Endothelial cell of umbilical vein (primary cell): ENCODE measurements at regions not wholly inside any gene's neighbourhood (a gene's known extent, or its start where the extent isn't known, plus 50 kb on each side); places are given as distances from the start of the nearest gene placed in this dataset.
"Not testable (repeated sequence)": the region's sequence is repeated elsewhere in the genome, so short reads cannot be mapped to it uniquely, and the experiment has no call there.

Source experiments
- BruUV-seq: library from RNA; stranded (reverse); fragments of 400-500 nt; replicated peaks from 2 replicates; lab custom pipeline; 2021; lab: Mats Ljungman, UMichigan
- CTCF ChIA-PET: fragments of 300-600, 350-600 bp; sonication (Branson Sonifier 250); formaldehyde crosslinking; loops from one replicate; lab custom pipeline; 2021; ENCODE audit warnings: antibody characterized with exemption, inconsistent platforms; lab: Charles Lee
- POLR2A ChIA-PET: fragments of 300-600, 350-600 bp; sonication (Branson Sonifier 250); formaldehyde crosslinking; loops from one replicate; lab custom pipeline; 2021; ENCODE audit warnings: antibody characterized with exemption, inconsistent platforms; lab: Charles Lee
- DNase-seq: peaks from one replicate; pipeline ENCODE4 v3.0.0-alpha.2; 2011; ENCODE audit warnings: low read depth, low spot score
- FAIRE-seq: peaks from 2 replicates; lab custom pipeline; 2011; peaks lifted over from hg19 to GRCh38; lab: Jason Lieb, UNC
- H2AFZ ChIP-seq: 2 replicates; pipeline ENCODE4 v1.6.0; 2012; ENCODE audit warnings: low read depth, low read length, control low read depth, inconsistent platforms
- H3K27ac ChIP-seq: 2 replicates; pipeline ENCODE4 v1.5.1; 2011; ENCODE audit warnings: low read depth, mild to moderate bottlenecking, control low read depth, low read length, moderate library complexity; ENCODE audit not compliant: insufficient read depth
- H3K27me3 ChIP-seq, 2 experiments: 2 replicates each; pipeline versions ENCODE4 v1.6.0 to v1.6.1; 2011; ENCODE audit warnings: low read length in 2 of 2, mixed read lengths in 1 of 2; ENCODE audit not compliant: control insufficient read depth in 2 of 2, insufficient read depth in 2 of 2
- H3K36me3 ChIP-seq, 2 experiments: 2 replicates in 1 of 2; 3 replicates in 1 of 2; pipeline ENCODE4 v1.5.1; 2011; ENCODE audit warnings: low read length in 2 of 2, mild to moderate bottlenecking in 1 of 2, moderate library complexity in 1 of 2; ENCODE audit not compliant: control insufficient read depth in 2 of 2, insufficient read depth in 2 of 2; ENCODE audit errors: extremely low read depth in 1 of 2
- H3K4me1 ChIP-seq: 3 replicates; pipeline ENCODE4 v1.5.1; 2011; ENCODE audit warnings: mild to moderate bottlenecking, low read length; ENCODE audit not compliant: control insufficient read depth, insufficient read depth; ENCODE audit errors: extremely low read depth
- H3K4me2 ChIP-seq: 2 replicates; pipeline ENCODE4 v1.6.1; 2011; ENCODE audit warnings: low read length, control low read depth, mixed read lengths; ENCODE audit not compliant: insufficient read depth
- H3K4me3 ChIP-seq, 3 experiments: fragments of 200-600 bp in 1 of 3; sonication (generic), shearing (Covaris generic) in 1 of 3; replicated peaks in 1 of 3; 2 replicates each; pipeline ENCODE4 v1.5.1; 2011 to 2016; ENCODE audit warnings: control low read depth in 3 of 3, low read length in 3 of 3, mild to moderate bottlenecking in 2 of 3, inconsistent platforms in 1 of 3, low read depth in 1 of 3, moderate library complexity in 1 of 3; ENCODE audit not compliant: insufficient read depth in 1 of 3
- H3K79me2 ChIP-seq: 2 replicates; pipeline ENCODE4 v1.6.0; 2012; ENCODE audit warnings: low read length, inconsistent platforms; ENCODE audit not compliant: control insufficient read depth, insufficient read depth
- H3K9ac ChIP-seq: replicated peaks from 2 replicates; pipeline ENCODE3; 2011; ENCODE audit warnings: low read length, control low read depth; ENCODE audit not compliant: insufficient read depth; ENCODE audit errors: extremely low read depth
- H3K9me1 ChIP-seq: replicated peaks from 3 replicates; pipeline ENCODE4 v1.6.0; 2011; ENCODE audit warnings: mild to moderate bottlenecking, low read length; ENCODE audit not compliant: control insufficient read depth, insufficient read depth; ENCODE audit errors: extremely low read depth
- H3K9me3 ChIP-seq: replicated peaks from 2 replicates; pipeline ENCODE4 v1.5.1; 2012; ENCODE audit warnings: low read length, inconsistent platforms; ENCODE audit not compliant: control insufficient read depth, insufficient read depth
- H4K20me1 ChIP-seq: replicated peaks from 2 replicates; pipeline ENCODE3; 2011; ENCODE audit warnings: mild to moderate bottlenecking, low read length; ENCODE audit not compliant: control insufficient read depth, insufficient read depth; ENCODE audit errors: extremely low read depth
- FOS ChIP-seq: IDR thresholded peaks from 2 replicates; pipeline ENCODE4 v1.6.1; 2011; ENCODE audit warnings: mild to moderate bottlenecking, low read length, moderate library complexity, borderline replicate concordance; ENCODE audit not compliant: insufficient read depth
- GATA2 ChIP-seq: IDR thresholded peaks from 2 replicates; pipeline ENCODE4 v1.7.0; 2011; ENCODE audit warnings: low read depth, mild to moderate bottlenecking, moderate library complexity, mixed read lengths, low read length; ENCODE audit not compliant: insufficient read length, insufficient read depth
- JUN ChIP-seq: IDR thresholded peaks from 2 replicates; pipeline ENCODE4 v1.6.1; 2011; ENCODE audit warnings: borderline replicate concordance, low read depth; ENCODE audit not compliant: insufficient read length, insufficient read depth
- MYC ChIP-seq: IDR thresholded peaks from one replicate; pipeline ENCODE4 v1.6.1; 2011; ENCODE audit warnings: mild to moderate bottlenecking, low read depth, low read length
- dilution Hi-C: fragments of 300-500 bp; cut with MboI; formaldehyde crosslinking; loops from one replicate; pipeline ENCODE4 v1.15.0; 2019; ENCODE audit warnings: low sequenced_read_pairs; ENCODE audit not compliant: extremely low pct_ligation_motif_present
- intact Hi-C: fragments of 100-400 bp; cut with micrococcal nuclease; formaldehyde crosslinking; loops from one replicate; pipeline ENCODE4 v1.10.0; 2022
- TF ChIP-seq, protein P1 (sequence below), 2 donors: IDR thresholded peaks; 1 replicate in 1 of 2; 2 replicates in 1 of 2; pipeline ENCODE4 v1.5.1; 2011; ENCODE audit warnings: low read length in 2 of 2, mild to moderate bottlenecking in 2 of 2, moderate library complexity in 2 of 2, control low read depth in 1 of 2, inconsistent platforms in 1 of 2, low read depth in 1 of 2; ENCODE audit not compliant: insufficient read depth in 1 of 2; ENCODE audit errors: extremely low read depth in 1 of 2

GRCh38 chr9:65410926-65411325, 125.9 kb upstream of the FOXD4L5 start:
- H3K4me2 ChIP-seq, result no peak overlapping the region
- H4K20me1 ChIP-seq, result no peaks in the 10 kb centered on the region
- ChIA-PET CTCF (no interaction called here), POLR2A (no interaction called here)
- dilution Hi-C loops, result no loop called here
- TF ChIP-seq MYC, result no peak
- TF ChIP-seq, protein P1, sequence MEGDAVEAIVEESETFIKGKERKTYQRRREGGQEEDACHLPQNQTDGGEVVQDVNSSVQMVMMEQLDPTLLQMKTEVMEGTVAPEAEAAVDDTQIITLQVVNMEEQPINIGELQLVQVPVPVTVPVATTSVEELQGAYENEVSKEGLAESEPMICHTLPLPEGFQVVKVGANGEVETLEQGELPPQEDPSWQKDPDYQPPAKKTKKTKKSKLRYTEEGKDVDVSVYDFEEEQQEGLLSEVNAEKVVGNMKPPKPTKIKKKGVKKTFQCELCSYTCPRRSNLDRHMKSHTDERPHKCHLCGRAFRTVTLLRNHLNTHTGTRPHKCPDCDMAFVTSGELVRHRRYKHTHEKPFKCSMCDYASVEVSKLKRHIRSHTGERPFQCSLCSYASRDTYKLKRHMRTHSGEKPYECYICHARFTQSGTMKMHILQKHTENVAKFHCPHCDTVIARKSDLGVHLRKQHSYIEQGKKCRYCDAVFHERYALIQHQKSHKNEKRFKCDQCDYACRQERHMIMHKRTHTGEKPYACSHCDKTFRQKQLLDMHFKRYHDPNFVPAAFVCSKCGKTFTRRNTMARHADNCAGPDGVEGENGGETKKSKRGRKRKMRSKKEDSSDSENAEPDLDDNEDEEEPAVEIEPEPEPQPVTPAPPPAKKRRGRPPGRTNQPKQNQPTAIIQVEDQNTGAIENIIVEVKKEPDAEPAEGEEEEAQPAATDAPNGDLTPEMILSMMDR (IDR thresholded peaks at IDR 0.05; ENCODE audit: extremely low read depth in 1 of 2, insufficient read depth in 1 of 2, low read depth in 1 of 2, low read length in 2 of 2), result no peak
- H2AFZ ChIP-seq, result no peak overlapping the region
- no TSS peak for BruUV-seq
- H3K36me3 ChIP-seq, result no peaks in the 10 kb centered on the region
- DNase-seq (no peak), FAIRE-seq (no peak)
- no peaks in the 10 kb centered on the region for H3K79me2 ChIP-seq
- H3K27ac ChIP-seq, result no peak overlapping the region
- no peak overlapping the region for H3K4me3 ChIP-seq
- no peak overlapping the region for H3K9ac ChIP-seq
- H3K27me3 ChIP-seq, result no peaks in the 10 kb centered on the region
- H3K9me1 ChIP-seq, result no peaks in the 10 kb centered on the region
- intact Hi-C loops, result no loop called here
- no peaks in the 10 kb centered on the region for H3K4me1 ChIP-seq
- H3K9me3 ChIP-seq, result peaks cover 11% of the 10 kb centered on the region

DNA sequence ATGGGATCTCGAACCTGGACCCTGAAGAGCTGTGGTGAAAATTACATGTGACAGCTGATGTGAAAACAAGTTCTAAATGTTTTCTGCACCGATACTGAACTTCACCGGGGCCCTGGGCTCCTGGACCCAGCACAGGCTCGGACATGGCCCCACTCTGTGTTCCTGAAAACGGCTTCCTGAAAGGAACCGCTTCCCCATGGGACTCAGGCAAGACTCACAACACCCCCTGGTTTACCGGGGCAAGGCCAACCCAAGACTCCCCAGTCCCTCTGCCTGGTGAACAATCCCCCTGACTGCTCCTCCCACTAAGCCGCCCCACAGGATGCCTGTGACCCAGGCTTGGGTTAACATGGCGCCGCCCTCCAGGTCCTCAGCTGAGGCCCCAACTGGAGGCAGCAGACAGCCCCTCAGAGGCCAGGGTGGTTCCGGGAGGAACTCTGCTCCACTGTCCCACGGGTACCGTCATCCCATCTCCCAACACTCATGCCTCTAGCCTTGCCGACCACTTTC, 124.5 kb upstream of the FOXD4L5 start:
- Histone ChIP-seq H4K20me1 (no peaks in the 10 kb centered on the region), H3K9me1 (no peaks in the 10 kb centered on the region), H3K4me2 (no peak overlapping the region), H3K4me1 (no peaks in the 10 kb centered on the region), H3K79me2 (no peaks in the 10 kb centered on the region), H2AFZ (no peak overlapping the region), H3K9me3 (peaks cover 11% of the 10 kb centered on the region), H3K27me3 (no peaks in the 10 kb centered on the region), H3K27ac (no peak overlapping the region), H3K36me3 (no peaks in the 10 kb centered on the region), H3K9ac (no peak overlapping the region), H3K4me3 (no peak overlapping the region)
- TF ChIP-seq MYC (no peak), JUN (no peak), GATA2 (no peak), FOS (no peak)
- TF ChIP-seq, protein P1 (IDR thresholded peaks at IDR 0.05; ENCODE audit: extremely low read depth in 1 of 2, insufficient read depth in 1 of 2, low read depth in 1 of 2, low read length in 2 of 2), result no peak
- no TSS peak for BruUV-seq
- FAIRE-seq (no peak), DNase-seq (no peak)
- ChIA-PET POLR2A (no interaction called here), CTCF (no interaction called here)
- dilution Hi-C loops, result no loop called here
- intact Hi-C loops, result no loop called here

DNA sequence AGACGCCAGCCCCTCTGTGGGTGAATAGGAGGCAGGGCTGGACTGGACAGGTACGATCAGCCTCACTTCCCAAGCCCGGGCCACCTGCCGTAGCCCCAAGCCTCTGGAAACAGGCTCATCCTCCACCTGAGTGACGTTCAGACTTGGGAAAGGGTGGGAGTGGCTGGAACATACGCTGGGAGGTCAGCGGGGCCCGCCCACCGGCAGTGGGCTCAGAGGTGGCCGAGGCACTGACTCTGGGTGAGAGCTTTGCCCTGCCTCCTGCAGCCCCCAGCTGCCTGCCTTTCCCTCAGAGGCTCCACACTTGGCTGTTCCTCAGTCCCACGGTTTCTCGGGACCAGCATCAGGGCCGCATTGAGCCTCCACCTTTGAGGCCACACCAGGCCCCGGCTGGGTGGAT, 123.8 kb upstream of the FOXD4L5 start:
- H2AFZ ChIP-seq, H3K4me3 ChIP-seq, H4K20me1 ChIP-seq, dilution Hi-C loops, DNase-seq, H3K9me1 ChIP-seq, H3K27me3 ChIP-seq, H3K4me1 ChIP-seq, CTCF ChIA-PET, BruUV-seq, H3K9ac ChIP-seq, H3K36me3 ChIP-seq, H3K27ac ChIP-seq, H3K4me2 ChIP-seq, H3K79me2 ChIP-seq, intact Hi-C loops, POLR2A ChIA-PET, FAIRE-seq: not testable (repeated sequence)
- H3K9me3 ChIP-seq, result peaks cover 11% of the 10 kb centered on the region
